Activated T-cell treated with anti-CD3 and anti-CD28 coated beads, Interleukin-2, amount 50 U/mL, for 4 hours (primary cell): ENCODE measurements at regions not wholly inside any gene's neighbourhood (a gene's known extent, or its start where the extent isn't known, plus 50 kb on each side); places are given as distances from the start of the nearest gene placed in this dataset.
"Not testable (repeated sequence)": the region's sequence is repeated elsewhere in the genome, so short reads cannot be mapped to it uniquely, and the experiment has no call there.

Source experiments
- ATAC-seq, 2 donors: fragments of 200-7000 bp; cut with Tn5 transposase; one replicate each; pipeline ENCODE4 v1.10.0; 2021
- DNase-seq: peaks from one replicate; pipeline ENCODE4 v3.0.0-alpha.2; 2020
- H3K27me3 Mint-ChIP-seq: one replicate; pipeline ENCODE4 v1.8.0; 2021; ENCODE audit warnings: low read depth, mixed read lengths
- H3K36me3 Mint-ChIP-seq: one replicate; pipeline ENCODE4 v1.8.0; 2022; ENCODE audit warnings: mixed read lengths; ENCODE audit not compliant: insufficient read depth
- H3K4me1 Mint-ChIP-seq: one replicate; pipeline ENCODE4 v1.8.0; 2021; ENCODE audit warnings: low read depth, mixed read lengths
- H3K4me3 Mint-ChIP-seq: one replicate; pipeline ENCODE4 v1.8.0; 2021; ENCODE audit warnings: mild to moderate bottlenecking, moderate library complexity, mixed read lengths
- H3K9me3 Mint-ChIP-seq: one replicate; pipeline ENCODE4 v1.8.0; 2021; ENCODE audit warnings: mixed read lengths

- not testable (repeated sequence) for H3K27me3 Mint-ChIP-seq, ATAC-seq, H3K4me3 Mint-ChIP-seq, H3K4me1 Mint-ChIP-seq, DNase-seq, H3K9me3 Mint-ChIP-seq, H3K36me3 Mint-ChIP-seq
These were observed 305.8 kb upstream of the POTED start for GRCh38 chr21:13303763-13304162.

- not testable (repeated sequence) for H3K4me1 Mint-ChIP-seq
These were observed 304.7 kb upstream of the POTED start for GRCh38 chr21:13304901-13305300.

DNA sequence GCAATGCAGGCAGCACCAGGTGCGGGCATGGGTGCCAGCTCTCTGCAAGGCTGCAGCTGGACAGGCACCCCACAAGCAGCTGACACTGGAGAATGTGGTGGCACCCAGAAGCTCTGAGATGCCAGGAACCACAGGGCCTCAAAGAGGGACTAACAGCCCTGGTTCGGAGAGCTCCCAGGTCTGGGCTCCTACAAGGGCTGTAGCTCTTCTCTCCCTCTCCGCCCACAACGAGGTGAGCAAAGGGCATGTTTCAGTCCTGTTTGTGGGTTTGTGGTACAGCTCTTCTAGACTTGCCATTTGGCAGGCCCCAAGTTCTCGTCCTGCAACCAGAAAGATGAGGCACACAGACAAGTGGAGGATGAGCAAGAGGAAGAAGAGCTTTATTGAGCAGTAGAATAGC is 299.5 kb upstream of the POTED start:
- not testable (repeated sequence) for ATAC-seq, H3K9me3 Mint-ChIP-seq, H3K4me1 Mint-ChIP-seq, H3K27me3 Mint-ChIP-seq, H3K36me3 Mint-ChIP-seq, DNase-seq, H3K4me3 Mint-ChIP-seq

More at GRCh38 chr21:13304901-13305300, 304.7 kb upstream of the POTED start:
- not testable (repeated sequence) for H3K27me3 Mint-ChIP-seq, H3K4me3 Mint-ChIP-seq, H3K9me3 Mint-ChIP-seq, H3K36me3 Mint-ChIP-seq, DNase-seq, ATAC-seq

DNA sequence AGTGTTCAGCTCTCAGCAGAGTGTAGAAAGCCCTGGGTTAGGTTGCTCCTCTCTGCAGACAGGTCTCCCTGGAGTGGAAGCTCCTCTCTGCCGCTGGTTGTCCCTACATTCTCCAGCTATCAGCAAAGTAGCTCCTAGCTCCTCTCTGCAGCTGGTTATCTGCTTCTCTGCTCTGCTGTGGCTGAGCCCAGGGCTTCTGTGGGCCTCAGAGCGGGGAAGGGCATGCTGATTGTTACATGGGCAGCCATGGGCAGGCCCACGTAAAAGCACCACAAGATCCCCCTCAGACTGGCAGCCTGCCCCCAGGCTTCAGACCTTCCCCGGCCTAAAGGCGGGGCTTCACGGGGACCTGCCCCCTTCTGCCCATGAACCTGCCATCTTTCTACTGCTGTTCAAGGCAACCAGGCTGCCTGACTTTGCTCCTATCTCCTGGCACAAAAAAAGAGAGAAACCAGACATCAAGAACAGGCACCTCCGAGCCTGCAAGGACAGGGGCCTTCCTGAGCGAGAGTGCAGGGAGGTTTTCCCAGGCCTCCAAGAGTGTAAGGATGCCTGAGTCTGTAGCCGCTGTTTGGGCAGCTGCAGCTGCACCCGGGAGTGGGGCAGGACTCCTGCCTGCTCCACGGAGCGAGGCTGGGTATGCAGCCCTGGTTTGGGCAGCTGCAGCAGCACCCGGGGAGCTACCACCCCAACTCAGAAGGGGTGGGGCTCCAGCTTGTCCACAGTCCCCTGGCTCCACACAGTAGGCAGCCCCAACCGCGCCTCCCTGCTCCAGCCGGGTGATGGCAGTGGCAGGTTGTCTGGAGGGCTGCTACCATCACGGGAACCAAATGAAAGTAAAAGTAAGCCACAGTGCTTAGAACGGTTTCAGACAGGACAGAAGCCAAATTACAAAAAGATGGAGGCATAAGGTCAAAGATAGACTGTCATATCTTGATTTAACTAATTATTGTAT is 298.7 kb upstream of the POTED start:
- DNase-seq, H3K4me1 Mint-ChIP-seq, H3K27me3 Mint-ChIP-seq, H3K36me3 Mint-ChIP-seq, H3K9me3 Mint-ChIP-seq, H3K4me3 Mint-ChIP-seq, ATAC-seq: not testable (repeated sequence)

GRCh38 chr21:13318718-13319117 is 290.9 kb upstream of the POTED start:
- not testable (repeated sequence) for H3K4me1 Mint-ChIP-seq, H3K9me3 Mint-ChIP-seq, ATAC-seq, H3K27me3 Mint-ChIP-seq, H3K36me3 Mint-ChIP-seq, H3K4me3 Mint-ChIP-seq, DNase-seq

GRCh38 chr21:13321919-13322318 is 287.7 kb upstream of the POTED start:
- H3K27me3 Mint-ChIP-seq, ATAC-seq, H3K4me3 Mint-ChIP-seq, H3K4me1 Mint-ChIP-seq, H3K9me3 Mint-ChIP-seq, DNase-seq, H3K36me3 Mint-ChIP-seq: not testable (repeated sequence)

GRCh38 chr21:13340670-13341234 is 268.8 kb upstream of the POTED start:
- H3K9me3 Mint-ChIP-seq, H3K27me3 Mint-ChIP-seq, H3K4me1 Mint-ChIP-seq: not testable (repeated sequence)

GRCh38 chr21:13351521-13351920 is 258.1 kb upstream of the POTED start:
- not testable (repeated sequence) for H3K36me3 Mint-ChIP-seq, H3K4me3 Mint-ChIP-seq, H3K9me3 Mint-ChIP-seq, H3K4me1 Mint-ChIP-seq, ATAC-seq, H3K27me3 Mint-ChIP-seq, DNase-seq

More at GRCh38 chr21:13340670-13341234, 268.8 kb upstream of the POTED start:
- DNase-seq, ATAC-seq, H3K4me3 Mint-ChIP-seq, H3K36me3 Mint-ChIP-seq: not testable (repeated sequence)

DNA sequence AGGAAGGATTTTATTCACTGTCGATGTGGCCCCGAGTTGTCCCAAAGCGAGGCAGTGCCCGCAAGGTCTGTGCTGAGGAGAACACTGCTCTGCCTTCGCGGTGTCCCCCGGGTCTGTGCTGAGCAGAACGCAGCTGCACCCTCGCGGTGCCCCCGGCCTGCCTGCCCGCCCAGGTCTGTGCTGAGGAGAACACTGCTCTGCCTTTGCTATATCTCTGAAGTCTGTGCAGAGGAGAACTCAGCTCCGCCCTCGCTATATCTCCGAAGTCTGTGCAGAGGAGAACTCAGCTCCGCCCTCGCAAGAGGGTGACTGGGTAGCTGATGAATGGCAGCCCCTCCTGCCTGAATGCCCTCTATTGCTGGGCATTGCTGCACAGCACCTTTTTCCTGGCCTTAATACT is 249.4 kb upstream of the POTED start:
- not testable (repeated sequence) for H3K9me3 Mint-ChIP-seq, H3K4me1 Mint-ChIP-seq, H3K36me3 Mint-ChIP-seq, DNase-seq, H3K27me3 Mint-ChIP-seq, H3K4me3 Mint-ChIP-seq, ATAC-seq

GRCh38 chr21:13368200-13368599 is 241.4 kb upstream of the POTED start:
- DNase-seq: no peak
- Mint-ChIP-seq H3K27me3 (no peaks in the 10 kb centered on the region), H3K9me3 (peaks cover 4% of the 10 kb centered on the region), H3K36me3 (no peaks in the 10 kb centered on the region), H3K4me1 (no peaks in the 10 kb centered on the region), H3K4me3 (no peak overlapping the region)
- no peak for ATAC-seq

DNA sequence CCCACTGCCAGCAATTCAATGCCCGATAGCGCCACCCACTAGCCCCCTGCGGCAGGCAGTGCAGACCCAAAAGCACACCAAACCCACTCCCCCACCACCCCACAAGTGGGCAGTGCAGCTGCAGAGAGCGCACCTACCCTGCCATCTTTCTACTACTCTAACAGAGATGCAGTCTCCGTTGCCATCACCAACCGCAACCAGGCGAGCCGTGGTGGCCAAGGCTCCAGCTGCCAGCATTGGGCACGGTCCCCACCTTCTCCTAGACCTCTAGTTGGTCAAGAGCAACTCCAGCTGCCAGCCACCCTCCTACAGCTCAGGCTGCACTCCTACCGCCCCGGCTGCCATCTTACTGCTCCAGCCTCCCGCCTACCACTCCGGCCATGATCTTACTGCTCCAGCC is 236.9 kb upstream of the POTED start:
- not testable (repeated sequence) for DNase-seq, H3K4me1 Mint-ChIP-seq, H3K27me3 Mint-ChIP-seq, ATAC-seq, H3K36me3 Mint-ChIP-seq, H3K9me3 Mint-ChIP-seq, H3K4me3 Mint-ChIP-seq

DNA sequence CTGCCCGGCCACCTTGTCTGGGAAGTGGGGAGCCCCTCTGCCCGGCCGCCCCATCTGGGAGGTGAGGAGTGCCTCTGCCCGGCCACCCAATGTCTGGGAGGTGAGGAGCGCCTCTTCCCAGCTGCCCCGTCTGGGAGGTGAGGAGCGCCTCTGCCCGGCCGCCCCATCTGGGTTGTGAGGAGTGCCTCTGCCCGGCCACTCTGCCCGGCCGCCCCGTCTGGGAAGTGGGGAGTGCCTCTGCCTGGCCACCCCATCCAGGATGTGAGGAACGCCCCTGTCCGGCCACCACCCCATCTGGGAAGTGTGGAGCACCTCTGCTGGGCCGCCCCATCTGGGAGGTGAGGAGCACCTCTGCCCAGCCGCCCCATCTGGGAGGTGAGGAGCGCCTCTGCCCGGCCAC is 230.6 kb upstream of the POTED start:
- DNase-seq, H3K9me3 Mint-ChIP-seq, H3K27me3 Mint-ChIP-seq, H3K36me3 Mint-ChIP-seq, H3K4me1 Mint-ChIP-seq, H3K4me3 Mint-ChIP-seq, ATAC-seq: not testable (repeated sequence)

- not testable (repeated sequence) for DNase-seq, H3K4me1 Mint-ChIP-seq, H3K9me3 Mint-ChIP-seq
These were observed 230.0 kb upstream of the POTED start for GRCh38 chr21:13379566-13379965.

DNA sequence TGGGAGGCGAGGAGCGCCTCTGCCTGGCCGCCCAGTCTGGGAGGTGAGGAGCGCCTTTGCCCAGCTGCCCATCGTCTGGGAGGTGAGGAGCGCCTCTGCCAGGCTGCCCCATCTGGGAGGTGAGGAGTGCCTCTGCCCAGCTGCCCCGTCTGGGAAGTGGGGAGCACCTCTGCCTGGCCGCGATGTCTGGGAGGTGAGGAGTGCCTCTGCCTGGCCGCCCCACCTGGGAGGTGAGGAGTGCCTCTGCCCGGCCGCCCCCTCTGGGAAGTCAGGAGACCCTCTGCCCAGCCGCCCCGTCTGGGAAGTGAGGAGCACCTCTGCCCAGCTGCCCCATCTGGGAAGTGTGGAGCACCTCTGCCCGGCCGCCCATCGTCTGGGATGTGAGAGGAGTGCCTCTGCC is 229.0 kb upstream of the POTED start:
- not testable (repeated sequence) for H3K9me3 Mint-ChIP-seq, ATAC-seq, H3K36me3 Mint-ChIP-seq, H3K27me3 Mint-ChIP-seq, H3K4me3 Mint-ChIP-seq, H3K4me1 Mint-ChIP-seq, DNase-seq

More at GRCh38 chr21:13379566-13379965, 230.0 kb upstream of the POTED start:
- H3K36me3 Mint-ChIP-seq, ATAC-seq, H3K4me3 Mint-ChIP-seq, H3K27me3 Mint-ChIP-seq: not testable (repeated sequence)

DNA sequence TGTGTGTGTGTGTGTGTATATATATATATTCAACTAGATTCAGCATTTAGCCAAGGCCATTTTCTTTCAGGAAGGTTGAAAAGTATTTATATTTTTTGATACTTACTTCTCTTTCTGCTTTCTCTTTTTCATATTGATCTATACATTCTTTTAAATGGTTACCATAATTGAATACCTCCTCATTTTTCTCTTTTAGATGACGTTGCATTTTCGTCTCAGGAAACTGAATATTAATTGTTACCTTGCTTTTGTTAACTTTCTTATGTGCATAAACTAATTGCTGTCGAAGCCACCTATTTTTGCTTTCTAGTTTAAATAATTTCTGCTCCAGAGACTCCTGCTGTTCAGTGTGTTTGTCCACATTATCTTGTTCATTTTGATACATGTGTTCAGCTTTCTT is 225.4 kb upstream of the POTED start:
- not testable (repeated sequence) for DNase-seq, H3K27me3 Mint-ChIP-seq, H3K4me1 Mint-ChIP-seq, ATAC-seq, H3K36me3 Mint-ChIP-seq, H3K9me3 Mint-ChIP-seq, H3K4me3 Mint-ChIP-seq
